ENCODE measurements at regions not wholly inside any gene's neighbourhood (a gene's known extent, or its start where the extent isn't known, plus 50 kb on each side); places are given as distances from the start of the nearest gene placed in this dataset.

GRCh38 chr2:224259831-224260230, 142.1 kb downstream of the FAM124B start:
- Histone ChIP-seq H3K27ac (ENCODE audit: low read depth, low read length, poor library complexity, severe bottlenecking) (no peak overlapping the region), H2AFZ (ENCODE audit: low read length) (no peak overlapping the region), H3K4me2 (ENCODE audit: low read length) (no peak overlapping the region), H4K20me1 (ENCODE audit: insufficient read depth, low read length) (no peaks in the 10 kb centered on the region), H3K79me2 (ENCODE audit: insufficient read depth, low read length) (no peaks in the 10 kb centered on the region), H3K4me3 (ENCODE audit: low read depth, low read length, poor library complexity, severe bottlenecking) (no peak overlapping the region), H3K9me2 (ENCODE audit: low read depth, low read length) (no peaks in the 10 kb centered on the region), H3K4me1 (ENCODE audit: insufficient read depth, low read length, severe bottlenecking) (no peaks in the 10 kb centered on the region), H3K9me3 (ENCODE audit: low read length) (no peaks in the 10 kb centered on the region), H3K36me3 (ENCODE audit: insufficient read depth, low read length) (no peaks in the 10 kb centered on the region), H3F3A (ENCODE audit: insufficient read depth, low read length) (no peaks in the 10 kb centered on the region), H3K27me3 (ENCODE audit: insufficient read depth, low read length) (no peaks in the 10 kb centered on the region), H3K9ac (ENCODE audit: low read length) (no peak overlapping the region)
- TF ChIP-seq CTCF (IDR thresholded peaks at IDR 0.05; ENCODE audit: low read length): no peak
- no peak for TF ChIP-seq EZH2 (IDR thresholded peaks at IDR 0.05; ENCODE audit: borderline replicate concordance, low read length)

- no peaks in the 10 kb centered on the region for H3K9me3 ChIP-seq (ENCODE audit: low read length)
- H3K36me3 ChIP-seq (ENCODE audit: insufficient read depth, low read length): no peaks in the 10 kb centered on the region
- H3K4me2 ChIP-seq (ENCODE audit: low read length): no peak overlapping the region
- H3K79me2 ChIP-seq (ENCODE audit: insufficient read depth, low read length): no peaks in the 10 kb centered on the region
- no peak overlapping the region for H3K4me3 ChIP-seq (ENCODE audit: low read depth, low read length, poor library complexity, severe bottlenecking)
- H2AFZ ChIP-seq (ENCODE audit: low read length): no peak overlapping the region
- no peaks in the 10 kb centered on the region for H3K27me3 ChIP-seq (ENCODE audit: insufficient read depth, low read length)
- no peaks in the 10 kb centered on the region for H3K9me2 ChIP-seq (ENCODE audit: low read depth, low read length)
- no peak for TF ChIP-seq CTCF (IDR thresholded peaks at IDR 0.05; ENCODE audit: low read length)
- no peak for TF ChIP-seq EZH2 (IDR thresholded peaks at IDR 0.05; ENCODE audit: borderline replicate concordance, low read length)
- H3K27ac ChIP-seq (ENCODE audit: low read depth, low read length, poor library complexity, severe bottlenecking): no peak overlapping the region
- no peaks in the 10 kb centered on the region for H3K4me1 ChIP-seq (ENCODE audit: insufficient read depth, low read length, severe bottlenecking)
- H4K20me1 ChIP-seq (ENCODE audit: insufficient read depth, low read length): no peaks in the 10 kb centered on the region
- H3K9ac ChIP-seq (ENCODE audit: low read length): no peak overlapping the region
- H3F3A ChIP-seq (ENCODE audit: insufficient read depth, low read length): no peaks in the 10 kb centered on the region
These were observed 143.8 kb downstream of the FAM124B start for GRCh38 chr2:224258059-224258458.

- Histone ChIP-seq H3K27me3 (ENCODE audit: insufficient read depth, low read length) (no peaks in the 10 kb centered on the region), H4K20me1 (ENCODE audit: insufficient read depth, low read length) (no peaks in the 10 kb centered on the region)
These were observed 144.8 kb downstream of the FAM124B start for GRCh38 chr2:224257156-224257555.

More at GRCh38 chr2:224257156-224257555, 144.8 kb downstream of the FAM124B start:
- Histone ChIP-seq H2AFZ (ENCODE audit: low read length) (no peak overlapping the region), H3K79me2 (ENCODE audit: insufficient read depth, low read length) (no peaks in the 10 kb centered on the region), H3K4me3 (ENCODE audit: low read depth, low read length, poor library complexity, severe bottlenecking) (no peak overlapping the region), H3K4me2 (ENCODE audit: low read length) (no peak overlapping the region), H3K4me1 (ENCODE audit: insufficient read depth, low read length, severe bottlenecking) (no peaks in the 10 kb centered on the region), H3K36me3 (ENCODE audit: insufficient read depth, low read length) (no peaks in the 10 kb centered on the region), H3K27ac (ENCODE audit: low read depth, low read length, poor library complexity, severe bottlenecking) (no peak overlapping the region), H3K9me3 (ENCODE audit: low read length) (no peaks in the 10 kb centered on the region), H3K9ac (ENCODE audit: low read length) (no peak overlapping the region), H3K9me2 (ENCODE audit: low read depth, low read length) (no peaks in the 10 kb centered on the region), H3F3A (ENCODE audit: insufficient read depth, low read length) (no peaks in the 10 kb centered on the region)
- TF ChIP-seq EZH2 (IDR thresholded peaks at IDR 0.05; ENCODE audit: borderline replicate concordance, low read length) (no peak), CTCF (IDR thresholded peaks at IDR 0.05; ENCODE audit: low read length) (no peak)

Measured in OCI-LY1 (cell line).